CD14-positive monocyte (primary cell): ENCODE measurements at regions not wholly inside any gene's neighbourhood (a gene's known extent, or its start where the extent isn't known, plus 50 kb on each side); places are given as distances from the start of the nearest gene placed in this dataset.

Experiments
- DNase-seq, 3 donors: peaks; one replicate each; pipeline ENCODE4 v3.0.0-alpha.2; 2011 to 2022
- H2AFZ ChIP-seq: 2 replicates; pipeline ENCODE4 v1.6.0; 2012; ENCODE audit warnings: mild to moderate bottlenecking, low read depth, low read length, inconsistent platforms; ENCODE audit not compliant: insufficient read depth, poor library complexity, severe bottlenecking
- H3K27ac ChIP-seq, 2 donors: 1 replicate in 1 of 2; 2 replicates in 1 of 2; pipeline ENCODE4 v1.5.1; 2012 to 2013; ENCODE audit warnings: low read length in 2 of 2, control low read depth in 1 of 2, inconsistent platforms in 1 of 2, low read depth in 1 of 2, mild to moderate bottlenecking in 1 of 2
- H3K27me3 ChIP-seq, 2 donors: one replicate each; pipeline versions ENCODE4 v1.6.0 to v1.6.1; 2011 to 2013; ENCODE audit warnings: low read length in 2 of 2; ENCODE audit not compliant: control insufficient read depth in 2 of 2, insufficient read depth in 2 of 2
- H3K36me3 ChIP-seq, 2 donors: replicated peaks in 1 of 2; 1 replicate in 1 of 2; 2 replicates in 1 of 2; pipeline versions ENCODE4 v1.5.1 to v1.6.1; 2012 to 2013; ENCODE audit warnings: low read length in 2 of 2, control low read depth in 1 of 2, inconsistent platforms in 1 of 2, mild to moderate bottlenecking in 1 of 2; ENCODE audit not compliant: insufficient read depth in 2 of 2, control insufficient read depth in 1 of 2
- H3K4me1 ChIP-seq, 2 donors: 1 replicate in 1 of 2; 2 replicates in 1 of 2; pipeline versions ENCODE4 v1.5.1 to v1.6.1; 2012 to 2013; ENCODE audit warnings: low read length in 2 of 2, control low read depth in 1 of 2, inconsistent platforms in 1 of 2, mild to moderate bottlenecking in 1 of 2, moderate library complexity in 1 of 2; ENCODE audit not compliant: insufficient read depth in 2 of 2, control insufficient read depth in 1 of 2
- H3K4me2 ChIP-seq: replicated peaks from 2 replicates; pipeline ENCODE3; 2012; ENCODE audit warnings: low read length, moderate library complexity, mild to moderate bottlenecking; ENCODE audit not compliant: poor library complexity, severe bottlenecking; ENCODE audit errors: extremely low read depth
- H3K4me3 ChIP-seq, 3 experiments: fragments of 200-600 bp in 1 of 3; sonication (generic) in 1 of 3; replicated peaks in 1 of 3; 1 replicate in 2 of 3; 2 replicates in 1 of 3; pipeline ENCODE4 v1.5.1; 2011 to 2013; ENCODE audit warnings: low read length in 3 of 3, mild to moderate bottlenecking in 3 of 3, control low read depth in 2 of 3, low read depth in 2 of 3, inconsistent platforms in 1 of 3, moderate library complexity in 1 of 3
- H3K79me2 ChIP-seq: 2 replicates; pipeline ENCODE4 v1.6.0; 2012; ENCODE audit warnings: mild to moderate bottlenecking, control low read depth, inconsistent platforms, low read length, moderate library complexity; ENCODE audit not compliant: insufficient read depth
- H3K9ac ChIP-seq: 2 replicates; pipeline ENCODE4 v1.6.0; 2017; ENCODE audit warnings: low read length, mild to moderate bottlenecking; ENCODE audit not compliant: insufficient read depth, poor library complexity, severe bottlenecking
- H3K9me3 ChIP-seq, 2 donors: replicated peaks in 1 of 2; 1 replicate in 1 of 2; 2 replicates in 1 of 2; pipeline versions ENCODE4 v1.5.1 to v1.6.1; 2012 to 2013; ENCODE audit warnings: low read length in 2 of 2, control low read depth in 1 of 2; ENCODE audit not compliant: control insufficient read depth in 1 of 2, insufficient read depth in 1 of 2
- H4K20me1 ChIP-seq: 2 replicates; pipeline ENCODE4 v1.6.0; 2012; ENCODE audit warnings: mild to moderate bottlenecking, low read length, control low read depth, moderate library complexity; ENCODE audit not compliant: insufficient read depth
- H3K27ac Mint-ChIP-seq, 7 donors: one replicate each; pipeline ENCODE4 v1.8.0; 2020; ENCODE audit warnings: mild to moderate bottlenecking in 7 of 7, mixed read lengths in 7 of 7, moderate library complexity in 6 of 7, inconsistent platforms in 2 of 7
- H3K27me3 Mint-ChIP-seq, 3 donors: one replicate each; pipeline ENCODE4 v1.8.0; 2021 to 2022; ENCODE audit warnings: low read depth in 3 of 3, mild to moderate bottlenecking in 3 of 3, mixed read lengths in 3 of 3, moderate library complexity in 3 of 3, inconsistent platforms in 1 of 3
- H3K36me3 Mint-ChIP-seq, 2 donors: one replicate each; pipeline ENCODE4 v1.8.0; 2020; ENCODE audit warnings: mixed read lengths in 2 of 2, inconsistent platforms in 1 of 2, mild to moderate bottlenecking in 1 of 2
- H3K4me1 Mint-ChIP-seq: one replicate; pipeline ENCODE4 v1.8.0; 2020; ENCODE audit warnings: mild to moderate bottlenecking, mixed read lengths
- H3K4me3 Mint-ChIP-seq, 2 donors: one replicate each; pipeline ENCODE4 v1.8.0; 2020; ENCODE audit warnings: mild to moderate bottlenecking in 2 of 2, mixed read lengths in 2 of 2, moderate library complexity in 1 of 2
- H3K9me3 Mint-ChIP-seq, 7 donors: one replicate each; pipeline ENCODE4 v1.8.0; 2020 to 2022; ENCODE audit warnings: mixed read lengths in 7 of 7, mild to moderate bottlenecking in 6 of 7, moderate library complexity in 6 of 7, inconsistent platforms in 2 of 7
- WGBS: methylation state at CpG from one replicate; pipeline ENCODE4 v1.1.5; 2013; ENCODE audit warnings: missing lambda C conversion rate; ENCODE audit not compliant: insufficient coverage; 5-methylcytosine and 5-hydroxymethylcytosine counted together
- intact Hi-C, 2 donors: fragments of 100-400 bp; cut with micrococcal nuclease; formaldehyde crosslinking; loops; one replicate each; pipeline versions ENCODE4 v1.15.0 to v1.15.1; 2023
- TF ChIP-seq, protein P1 (sequence below): fragments of 200-600 bp; IDR thresholded peaks from one replicate; pipeline ENCODE4 v1.8.0; 2022; ENCODE audit warnings: antibody characterized with exemption, mild to moderate bottlenecking

DNA sequence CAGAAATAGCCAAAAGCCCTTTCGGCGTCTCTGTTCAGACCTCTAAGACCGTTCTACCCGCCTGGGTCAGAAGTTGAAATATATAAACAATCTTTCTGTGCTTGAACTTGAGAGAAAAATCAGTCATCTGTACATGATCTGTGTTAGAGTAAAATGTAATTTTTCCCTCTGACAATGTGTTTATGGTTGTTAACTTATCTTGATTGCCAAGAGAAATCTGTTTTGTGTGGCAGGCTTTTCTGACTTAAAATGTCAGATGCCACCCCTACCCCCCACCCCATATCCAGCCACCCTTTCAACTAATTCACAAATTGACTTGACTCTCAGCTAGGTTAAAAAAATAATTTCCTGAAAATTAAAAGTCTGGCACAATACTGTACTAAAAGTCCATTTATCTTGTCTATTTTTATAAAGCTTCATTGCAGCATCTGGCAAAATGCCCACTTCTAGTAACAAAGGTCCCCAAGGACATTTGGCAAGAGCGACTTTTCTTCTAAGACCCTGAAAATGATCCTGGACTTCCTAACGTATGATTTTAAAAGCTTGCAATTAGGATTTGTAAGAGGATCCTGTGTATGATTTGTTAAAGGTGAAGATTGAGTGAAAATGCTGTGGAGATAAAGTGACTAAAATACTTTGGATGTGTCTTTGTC is 304.2 kb downstream of the EPHA4 start:
- peaks cover 0 to 2% (median 1%) of the 10 kb centered on the region in 3 donors for H3K27me3 Mint-ChIP-seq
- WGBS, result 100% methylated on average over 1 of the region's 6 CpGs

DNA sequence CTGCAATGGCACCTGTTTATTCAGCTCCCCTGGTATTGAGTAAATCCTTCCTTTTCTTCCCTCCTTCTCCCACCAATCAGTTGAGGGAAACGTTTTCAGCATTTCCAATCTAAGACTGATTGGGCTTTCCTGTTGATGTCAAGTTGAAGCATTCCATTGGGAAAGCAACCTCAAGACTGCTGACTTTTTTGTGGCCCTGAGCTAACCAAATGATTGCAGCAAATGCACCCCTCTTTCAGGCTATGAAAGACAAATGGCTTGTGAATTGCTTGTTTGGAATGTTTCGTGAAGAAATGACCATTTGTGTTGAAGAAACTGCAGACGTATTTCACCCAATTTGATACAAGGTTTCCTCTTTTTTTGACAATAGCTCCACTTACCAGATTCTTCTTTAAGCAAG is 303.5 kb downstream of the EPHA4 start:
- 100% methylated on average over 1 of the region's 3 CpGs for WGBS
- no peak overlapping the region for H3K27ac ChIP-seq
- no peak overlapping the region for H3K4me2 ChIP-seq
- H3K27me3 ChIP-seq, result no peaks in the 10 kb centered on the region
- H3K4me3 ChIP-seq, result no peak overlapping the region
- H3K9me3 Mint-ChIP-seq, result peaks cover 0 to 6% (median 0%) of the 10 kb centered on the region in 7 donors
- TF ChIP-seq, protein P1, sequence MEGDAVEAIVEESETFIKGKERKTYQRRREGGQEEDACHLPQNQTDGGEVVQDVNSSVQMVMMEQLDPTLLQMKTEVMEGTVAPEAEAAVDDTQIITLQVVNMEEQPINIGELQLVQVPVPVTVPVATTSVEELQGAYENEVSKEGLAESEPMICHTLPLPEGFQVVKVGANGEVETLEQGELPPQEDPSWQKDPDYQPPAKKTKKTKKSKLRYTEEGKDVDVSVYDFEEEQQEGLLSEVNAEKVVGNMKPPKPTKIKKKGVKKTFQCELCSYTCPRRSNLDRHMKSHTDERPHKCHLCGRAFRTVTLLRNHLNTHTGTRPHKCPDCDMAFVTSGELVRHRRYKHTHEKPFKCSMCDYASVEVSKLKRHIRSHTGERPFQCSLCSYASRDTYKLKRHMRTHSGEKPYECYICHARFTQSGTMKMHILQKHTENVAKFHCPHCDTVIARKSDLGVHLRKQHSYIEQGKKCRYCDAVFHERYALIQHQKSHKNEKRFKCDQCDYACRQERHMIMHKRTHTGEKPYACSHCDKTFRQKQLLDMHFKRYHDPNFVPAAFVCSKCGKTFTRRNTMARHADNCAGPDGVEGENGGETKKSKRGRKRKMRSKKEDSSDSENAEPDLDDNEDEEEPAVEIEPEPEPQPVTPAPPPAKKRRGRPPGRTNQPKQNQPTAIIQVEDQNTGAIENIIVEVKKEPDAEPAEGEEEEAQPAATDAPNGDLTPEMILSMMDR, result no peak
- no peak overlapping the region for H3K27ac Mint-ChIP-seq
- no peaks in the 10 kb centered on the region for H3K36me3 Mint-ChIP-seq
- intact Hi-C loops, result no loop called here
- H2AFZ ChIP-seq, result no peak overlapping the region
- H3K79me2 ChIP-seq, result no peaks in the 10 kb centered on the region
- H3K9me3 ChIP-seq, result no peaks in the 10 kb centered on the region
- H4K20me1 ChIP-seq, result no peaks in the 10 kb centered on the region
- H3K4me3 Mint-ChIP-seq, result no peak overlapping the region
- H3K9ac ChIP-seq, result no peak overlapping the region
- no peaks in the 10 kb centered on the region for H3K4me1 Mint-ChIP-seq
- no peak for DNase-seq
- no peaks in the 10 kb centered on the region for H3K36me3 ChIP-seq
- H3K4me1 ChIP-seq, result no peaks in the 10 kb centered on the region
- peaks cover 0 to 1% (median 0%) of the 10 kb centered on the region in 3 donors for H3K27me3 Mint-ChIP-seq

More for the DNA sequence above, 304.2 kb downstream of the EPHA4 start:
- H3K4me1 Mint-ChIP-seq, result no peaks in the 10 kb centered on the region
- peaks cover 0 to 6% (median 0%) of the 10 kb centered on the region in 7 donors for H3K9me3 Mint-ChIP-seq
- intact Hi-C loops, result no loop called here
- H3K27ac Mint-ChIP-seq, result no peak overlapping the region
- H3K4me2 ChIP-seq, result no peak overlapping the region
- H3K27ac ChIP-seq, result no peak overlapping the region
- no peaks in the 10 kb centered on the region for H3K36me3 ChIP-seq
- no peaks in the 10 kb centered on the region for H3K9me3 ChIP-seq
- no peaks in the 10 kb centered on the region for H3K36me3 Mint-ChIP-seq
- H2AFZ ChIP-seq, result no peak overlapping the region
- H3K79me2 ChIP-seq, result no peaks in the 10 kb centered on the region
- DNase-seq, result no peak
- TF ChIP-seq, protein P1, result no peak
- H3K27me3 ChIP-seq, result no peaks in the 10 kb centered on the region
- H4K20me1 ChIP-seq, result no peaks in the 10 kb centered on the region
- H3K4me3 Mint-ChIP-seq, result no peak overlapping the region
- H3K4me3 ChIP-seq, result no peak overlapping the region
- no peaks in the 10 kb centered on the region for H3K4me1 ChIP-seq
- H3K9ac ChIP-seq, result no peak overlapping the region
